Stomach (tissue), 4 donors: ENCODE measurements at regions not wholly inside any gene's neighbourhood (a gene's known extent, or its start where the extent isn't known, plus 50 kb on each side); places are given as distances from the start of the nearest gene placed in this dataset.

Source experiments
- CTCF ChIP-seq, 7 experiments: fragments of 450-650 bp in 4 of 7; fragments of 200-600 bp in 3 of 7; sonication (generic) in 3 of 7; IDR thresholded peaks; one replicate each; pipeline ENCODE4 v1.5.1; 2016 to 2019; ENCODE audit warnings: antibody characterized with exemption in 7 of 7, control low read depth in 2 of 7, mild to moderate bottlenecking in 1 of 7
- EP300 ChIP-seq: sonication (generic); formaldehyde crosslinking; IDR thresholded peaks from one replicate; pipeline ENCODE4 v1.6.1; 2017; ENCODE audit warnings: antibody characterized with exemption
- POLR2A ChIP-seq, 4 donors: fragments of 450-650 bp; IDR thresholded peaks; one replicate each; pipeline ENCODE4 v1.6.1; 2016; ENCODE audit warnings: antibody characterized with exemption in 4 of 4, control low read depth in 2 of 4, mild to moderate bottlenecking in 1 of 4, moderate library complexity in 1 of 4
- POLR2AphosphoS5 ChIP-seq, 3 donors: sonication (generic); formaldehyde crosslinking; IDR thresholded peaks; one replicate each; pipeline ENCODE4 v1.6.1; 2016; ENCODE audit warnings: antibody characterized with exemption in 3 of 3

DNA sequence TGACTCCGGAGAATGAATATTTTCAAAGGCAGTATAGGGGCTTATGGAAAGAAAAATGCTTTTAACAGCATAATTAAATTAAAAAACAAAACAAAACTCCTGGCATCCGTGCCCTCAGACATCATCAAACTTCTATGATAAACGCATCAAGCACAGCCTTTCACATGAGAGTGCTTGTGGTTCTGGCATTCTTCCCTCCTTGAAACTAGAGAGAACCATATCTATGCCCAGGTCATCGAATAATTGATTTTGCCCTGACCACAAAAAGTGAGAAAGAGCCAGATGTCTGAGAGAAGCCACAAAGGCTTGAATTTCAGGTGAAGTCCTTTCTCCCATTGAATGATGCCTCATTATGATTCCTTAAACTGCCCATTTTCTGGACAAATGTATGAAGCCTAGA, 286.8 kb downstream of the CBLL2 start:
- no peak for TF ChIP-seq CTCF (IDR thresholded peaks at IDR 0.05)
- TF ChIP-seq POLR2AphosphoS5 (IDR thresholded peaks at IDR 0.05): no peak
- no peak for TF ChIP-seq EP300
- no peak for TF ChIP-seq POLR2A (IDR thresholded peaks at IDR 0.05)
